Spleen (tissue), 11 donors: ENCODE measurements at regions not wholly inside any gene's neighbourhood (a gene's known extent, or its start where the extent isn't known, plus 50 kb on each side); places are given as distances from the start of the nearest gene placed in this dataset.

ENCODE experiments used
- DNase-seq: peaks from one replicate; pipeline ENCODE4 v3.0.0-alpha.2; 2020
- H3K27ac ChIP-seq, 8 donors: fragments of 200-600 bp; sonication (generic) in 7 of 8; 1 replicate in 4 of 8; 2 replicates in 4 of 8; pipeline versions ENCODE4 v1.5.0 to v1.8.0; 2016 to 2021; ENCODE audit warnings: inconsistent platforms in 4 of 8, mild to moderate bottlenecking in 4 of 8, moderate library complexity in 1 of 8
- H3K27me3 ChIP-seq, 7 donors: fragments of 200-600 bp; sonication (generic) in 6 of 7; replicated peaks in 1 of 7; 1 replicate in 4 of 7; 2 replicates in 3 of 7; pipeline versions ENCODE4 v1.5.0 to v1.8.0; 2016 to 2021; ENCODE audit warnings: inconsistent platforms in 3 of 7, mild to moderate bottlenecking in 1 of 7
- H3K36me3 ChIP-seq, 6 donors: fragments of 200-600 bp; sonication (generic) in 5 of 6; 1 replicate in 4 of 6; 2 replicates in 2 of 6; pipeline versions ENCODE4 v1.5.0 to v1.8.0; 2016 to 2021; ENCODE audit warnings: inconsistent platforms in 2 of 6
- H3K4me1 ChIP-seq, 6 donors: fragments of 200-600 bp; sonication (generic) in 5 of 6; 1 replicate in 3 of 6; 2 replicates in 3 of 6; pipeline versions ENCODE4 v1.5.0 to v1.8.0; 2016 to 2021; ENCODE audit warnings: inconsistent platforms in 3 of 6
- H3K4me3 ChIP-seq, 8 donors: fragments of 200-600 bp; sonication (generic) in 7 of 8; 1 replicate in 4 of 8; 2 replicates in 4 of 8; pipeline versions ENCODE4 v1.5.0 to v1.8.0; 2016 to 2021; ENCODE audit warnings: inconsistent platforms in 4 of 8, mild to moderate bottlenecking in 4 of 8, moderate library complexity in 2 of 8
- H3K9me3 ChIP-seq, 8 donors: fragments of 200-600 bp; sonication (generic) in 7 of 8; 1 replicate in 4 of 8; 2 replicates in 4 of 8; pipeline versions ENCODE4 v1.5.0 to v1.8.0; 2016 to 2021; ENCODE audit warnings: inconsistent platforms in 4 of 8
- CTCF ChIP-seq, 11 experiments: fragments of 200-600 bp in 7 of 11; fragments of 450-650 bp in 4 of 11; sonication (generic) in 4 of 11; IDR thresholded peaks in 8 of 11; conservative IDR thresholded peaks in 3 of 11; 1 replicate in 7 of 11; 2 replicates in 4 of 11; pipeline versions ENCODE4 v1.4.0 to v1.8.0; 2016 to 2021; ENCODE audit warnings: antibody characterized with exemption in 11 of 11, inconsistent platforms in 4 of 11, mild to moderate bottlenecking in 1 of 11
- POLR2A ChIP-seq, 3 donors: fragments of 450-650 bp; IDR thresholded peaks; one replicate each; pipeline ENCODE4 v1.5.1; 2017; ENCODE audit warnings: antibody characterized with exemption in 3 of 3, mild to moderate bottlenecking in 1 of 3
- POLR2AphosphoS5 ChIP-seq, 3 donors: sonication (generic); formaldehyde crosslinking; IDR thresholded peaks; one replicate each; pipeline ENCODE4 v1.5.1; 2017; ENCODE audit warnings: antibody characterized with exemption in 3 of 3
- WGBS, 5 donors: extraction: QIAGEN DNeasy Blood & Tissue Kit in 3 of 5; methylation state at CpG; one replicate each; pipeline versions ENCODE4 v1.1.5 to v1.1.7; 2013 to 2018; 5-methylcytosine and 5-hydroxymethylcytosine counted together
- intact Hi-C: fragments of 100-400 bp; cut with DNase I; formaldehyde crosslinking; loops from one replicate; pipeline ENCODE4 v1.15.0; 2023; ENCODE audit warnings: low total_unique reads
- donor health status: healthy with polysubstance abuse.
- donor health status: DM: no; HTN: no; CAD: no; lungs with moderate emphysema.
- donor health status: DM: no; HTN: no; CAD: no.
- donor health status: Bipolar disorder and iron deficiency.
- donor health status: healthy.
- donor health status: DM: no; HTN: no; CAD: no.
- donor health status: DM: yes; HTN: yes; CAD: no.

GRCh38 chr3:13708301-13708700, 159.4 kb downstream of the FBLN2 start:
- WGBS, 5 donors: 73 to 83% (median 75%) methylated on average over 7 of the region's 7 CpGs
- Histone ChIP-seq H3K27ac (no peak overlapping the region), H3K27me3 (no peaks in the 10 kb centered on the region), H3K9me3 (peaks cover 0 to 81% (median 1%) of the 10 kb centered on the region in 8 donors), H3K36me3 (no peaks in the 10 kb centered on the region), H3K4me1 (no peaks in the 10 kb centered on the region), H3K4me3 (no peak overlapping the region)
- intact Hi-C loops: no loop called here
- peak; percentile 22 for DNase-seq
- no peak for TF ChIP-seq POLR2A (IDR thresholded peaks at IDR 0.05)
- no peak for TF ChIP-seq POLR2AphosphoS5 (IDR thresholded peaks at IDR 0.05)

GRCh38 chr3:13707456-13707855, 158.5 kb downstream of the FBLN2 start:
- H3K4me3 ChIP-seq: no peak overlapping the region
- 84 to 89% (median 89%) methylated on average over 5 of the region's 5 CpGs for WGBS, 5 donors
- peaks cover 0 to 72% (median 1%) of the 10 kb centered on the region in 8 donors for H3K9me3 ChIP-seq
- H3K27ac ChIP-seq: no peak overlapping the region
- intact Hi-C loops: no loop called here
- no peak for TF ChIP-seq POLR2A (IDR thresholded peaks at IDR 0.05)
- TF ChIP-seq POLR2AphosphoS5 (IDR thresholded peaks at IDR 0.05): no peak
- TF ChIP-seq CTCF (IDR thresholded peaks at IDR 0.05 in 8 of 11, conservative IDR thresholded peaks at IDR 0.05 in 3 of 11): no peak
- H3K36me3 ChIP-seq: no peaks in the 10 kb centered on the region
- DNase-seq: peak; percentile 36
- no peaks in the 10 kb centered on the region for H3K27me3 ChIP-seq
- no peaks in the 10 kb centered on the region for H3K4me1 ChIP-seq

- 77 to 91% (median 81%) methylated on average over 4 of the region's 4 CpGs for WGBS, 5 donors
- Histone ChIP-seq H3K4me3 (no peak overlapping the region), H3K9me3 (peaks cover 0 to 69% (median 1%) of the 10 kb centered on the region in 8 donors), H3K36me3 (no peaks in the 10 kb centered on the region), H3K27ac (no peak overlapping the region), H3K4me1 (no peaks in the 10 kb centered on the region), H3K27me3 (peaks cover 0 to 2% (median 0%) of the 10 kb centered on the region in 7 donors)
- intact Hi-C loops: no loop called here
- DNase-seq: peak; percentile 47
- TF ChIP-seq POLR2A (IDR thresholded peaks at IDR 0.05) (no peak), CTCF (IDR thresholded peaks at IDR 0.05 in 8 of 11, conservative IDR thresholded peaks at IDR 0.05 in 3 of 11) (no peak), POLR2AphosphoS5 (IDR thresholded peaks at IDR 0.05) (no peak)
Measured at GRCh38 chr3:13706886-13707285, 158.0 kb downstream of the FBLN2 start.

GRCh38 chr3:13706451-13706850, 157.5 kb downstream of the FBLN2 start:
- H3K9me3 ChIP-seq: peaks cover 0 to 66% (median 1%) of the 10 kb centered on the region in 8 donors
- no peak overlapping the region for H3K27ac ChIP-seq
- no peaks in the 10 kb centered on the region for H3K36me3 ChIP-seq
- peak; percentile 41 for DNase-seq
- TF ChIP-seq POLR2A (IDR thresholded peaks at IDR 0.05): no peak
- TF ChIP-seq POLR2AphosphoS5 (IDR thresholded peaks at IDR 0.05): no peak
- no peak for TF ChIP-seq CTCF (IDR thresholded peaks at IDR 0.05 in 8 of 11, conservative IDR thresholded peaks at IDR 0.05 in 3 of 11)
- WGBS, 5 donors: 70 to 77% (median 73%) methylated on average over 2 of the region's 2 CpGs
- H3K27me3 ChIP-seq: peaks cover 0 to 4% (median 0%) of the 10 kb centered on the region in 7 donors
- no peaks in the 10 kb centered on the region for H3K4me1 ChIP-seq
- no peak overlapping the region for H3K4me3 ChIP-seq
- intact Hi-C loops: no loop called here
